ENCODE measurements at regions not wholly inside any gene's neighbourhood (a gene's known extent, or its start where the extent isn't known, plus 50 kb on each side); places are given as distances from the start of the nearest gene placed in this dataset.

DNA sequence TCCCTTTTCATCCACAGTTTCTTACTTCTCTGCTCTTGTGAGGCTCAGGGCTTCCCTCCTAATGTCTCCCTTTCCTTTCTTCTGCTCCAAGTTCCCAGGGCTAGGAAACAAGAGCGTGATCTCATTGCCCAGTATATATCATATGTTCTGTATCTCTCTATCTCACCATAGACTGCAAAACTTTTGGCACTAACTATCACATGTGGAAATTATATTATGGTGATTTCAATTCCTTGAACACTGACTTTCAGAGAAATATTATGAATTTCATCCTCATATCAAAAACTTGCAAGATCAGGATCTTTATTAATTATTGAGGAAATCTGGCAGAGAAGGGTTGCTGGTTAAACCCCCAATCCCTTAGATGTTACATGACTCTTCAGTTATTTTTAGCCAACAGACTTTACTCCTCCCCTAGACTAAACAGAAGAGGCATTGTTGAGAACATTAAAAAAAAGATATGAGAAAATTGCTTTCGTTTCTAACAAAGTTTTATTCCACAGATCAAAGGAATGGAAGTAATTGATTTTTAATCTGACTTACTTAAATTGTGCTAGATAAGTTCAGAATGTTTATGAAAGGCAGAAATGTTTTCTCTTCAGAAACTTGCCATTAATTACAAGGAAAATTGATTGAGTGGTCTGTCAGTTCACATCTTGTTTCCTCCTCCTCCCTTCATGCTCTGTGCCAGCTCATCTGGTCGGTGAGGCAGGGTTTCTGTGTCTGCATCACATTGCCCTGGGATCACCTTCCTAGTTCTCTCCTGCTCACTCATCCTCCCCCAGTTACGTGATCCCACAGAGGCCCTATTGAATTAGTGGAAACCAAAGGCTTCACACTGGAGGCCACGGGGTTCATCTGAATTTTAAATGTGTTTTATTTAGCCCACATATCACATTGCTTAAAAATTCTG is 378.5 kb downstream of the LMO7 start:
- WGBS, 3 donors: 8 to 30% (median 24%) methylated on average over 5 of the region's 5 CpGs
- Histone ChIP-seq H3K27me3 (ENCODE audit: control insufficient read depth in 3 of 3, insufficient read depth in 3 of 3, low read length in 3 of 3) (no peaks in the 10 kb centered on the region), H3K36me3 (ENCODE audit: control insufficient read depth in 3 of 3, insufficient read depth in 2 of 3, low read depth in 1 of 3, low read length in 3 of 3) (no peaks in the 10 kb centered on the region), H3K27ac (ENCODE audit: low read depth in 1 of 3, low read length in 2 of 3) (peak overlapping the region in 1 of 3 donors; percentile 45), H3K9me3 (ENCODE audit: control insufficient read depth in 2 of 2, insufficient read depth in 1 of 2, low read depth in 1 of 2, low read length in 1 of 2) (no peaks in the 10 kb centered on the region), H3K4me3 (ENCODE audit: low read depth in 1 of 3, low read length in 3 of 3) (no peak overlapping the region), H3K4me1 (ENCODE audit: control insufficient read depth in 3 of 3, insufficient read depth in 2 of 3, low read depth in 1 of 3, low read length in 2 of 3) (no peaks in the 10 kb centered on the region)
- FAIRE-seq (no peak), DNase-seq (peak; percentile 24 to 25)

DNA sequence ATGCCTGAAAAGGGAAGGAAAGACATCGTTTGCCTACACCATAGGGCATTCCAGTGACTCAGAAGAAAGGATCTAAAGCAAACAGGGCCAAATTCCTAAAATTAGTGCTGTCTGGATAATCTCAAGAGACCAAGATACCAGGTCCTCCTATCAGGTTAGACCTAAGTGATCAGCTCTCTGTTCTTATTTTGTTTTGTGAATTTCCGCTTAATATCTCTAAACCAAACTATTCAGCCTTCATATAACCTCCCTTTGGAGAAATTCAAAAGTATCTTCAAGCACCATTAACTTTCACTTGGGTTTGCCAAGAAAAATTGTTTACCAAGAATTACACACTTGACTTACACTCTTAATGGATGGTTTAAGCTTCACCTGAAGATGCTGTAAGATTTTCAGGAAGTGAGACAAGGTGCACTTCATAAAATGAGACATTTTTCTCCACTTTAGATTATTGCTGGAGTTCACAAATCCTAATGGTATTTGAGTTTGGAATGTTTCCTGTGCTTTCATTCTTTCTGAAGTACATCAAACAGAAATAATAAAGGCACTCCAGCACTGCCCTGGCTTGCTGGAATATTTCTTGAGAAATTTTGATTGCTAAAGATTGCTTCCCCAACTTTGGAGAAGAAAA is 376.1 kb downstream of the LMO7 start:
- no peak overlapping the region for H3K27ac ChIP-seq (ENCODE audit: low read depth in 1 of 3, low read length in 2 of 3)
- no peak overlapping the region for H3K4me3 ChIP-seq (ENCODE audit: low read depth in 1 of 3, low read length in 3 of 3)
- DNase-seq (no peak), FAIRE-seq (no peak)
- no peaks in the 10 kb centered on the region for H3K36me3 ChIP-seq (ENCODE audit: control insufficient read depth in 3 of 3, insufficient read depth in 2 of 3, low read depth in 1 of 3, low read length in 3 of 3)
- peaks cover 0 to 3% (median 0%) of the 10 kb centered on the region in 3 donors for H3K4me1 ChIP-seq (ENCODE audit: control insufficient read depth in 3 of 3, insufficient read depth in 2 of 3, low read depth in 1 of 3, low read length in 2 of 3)
- H3K27me3 ChIP-seq (ENCODE audit: control insufficient read depth in 3 of 3, insufficient read depth in 3 of 3, low read length in 3 of 3): no peaks in the 10 kb centered on the region
- H3K9me3 ChIP-seq (ENCODE audit: control insufficient read depth in 2 of 2, insufficient read depth in 1 of 2, low read depth in 1 of 2, low read length in 1 of 2): no peaks in the 10 kb centered on the region
- 72 to 85% (median 78%) methylated on average over 2 of the region's 2 CpGs for WGBS, 3 donors

GRCh38 chr13:76009267-76009890 is 373.2 kb downstream of the LMO7 start:
- peak; percentile 20 to 62 for DNase-seq
- no peaks in the 10 kb centered on the region for H3K9me3 ChIP-seq (ENCODE audit: control insufficient read depth in 2 of 2, insufficient read depth in 1 of 2, low read depth in 1 of 2, low read length in 1 of 2)
- H3K36me3 ChIP-seq (ENCODE audit: control insufficient read depth in 3 of 3, insufficient read depth in 2 of 3, low read depth in 1 of 3, low read length in 3 of 3): no peaks in the 10 kb centered on the region
- WGBS, 3 donors: 17 to 53% (median 33%) methylated on average over 2 of the region's 2 CpGs
- FAIRE-seq: no peak
- H3K4me1 ChIP-seq (ENCODE audit: control insufficient read depth in 3 of 3, insufficient read depth in 2 of 3, low read depth in 1 of 3, low read length in 2 of 3): peaks cover 0 to 3% (median 0%) of the 10 kb centered on the region in 3 donors
- H3K27me3 ChIP-seq (ENCODE audit: control insufficient read depth in 3 of 3, insufficient read depth in 3 of 3, low read length in 3 of 3): no peaks in the 10 kb centered on the region
- no peak overlapping the region for H3K4me3 ChIP-seq (ENCODE audit: low read depth in 1 of 3, low read length in 3 of 3)
- no peak overlapping the region for H3K27ac ChIP-seq (ENCODE audit: low read depth in 1 of 3, low read length in 2 of 3)

- no peak for DNase-seq
- no peaks in the 10 kb centered on the region for H3K9me3 ChIP-seq (ENCODE audit: control insufficient read depth in 2 of 2, insufficient read depth in 1 of 2, low read depth in 1 of 2, low read length in 1 of 2)
- no peak overlapping the region for H3K27ac ChIP-seq (ENCODE audit: low read depth in 1 of 3, low read length in 2 of 3)
- FAIRE-seq: no peak
- 83 to 88% (median 86%) methylated on average over 2 of the region's 2 CpGs for WGBS, 3 donors
- no peaks in the 10 kb centered on the region for H3K36me3 ChIP-seq (ENCODE audit: control insufficient read depth in 3 of 3, insufficient read depth in 2 of 3, low read depth in 1 of 3, low read length in 3 of 3)
- H3K4me3 ChIP-seq (ENCODE audit: low read depth in 1 of 3, low read length in 3 of 3): no peak overlapping the region
- H3K4me1 ChIP-seq (ENCODE audit: control insufficient read depth in 3 of 3, insufficient read depth in 2 of 3, low read depth in 1 of 3, low read length in 2 of 3): peaks cover 0 to 3% (median 0%) of the 10 kb centered on the region in 3 donors
- H3K27me3 ChIP-seq (ENCODE audit: control insufficient read depth in 3 of 3, insufficient read depth in 3 of 3, low read length in 3 of 3): no peaks in the 10 kb centered on the region
Measured at GRCh38 chr13:76004416-76004815, 368.3 kb downstream of the LMO7 start.

DNA sequence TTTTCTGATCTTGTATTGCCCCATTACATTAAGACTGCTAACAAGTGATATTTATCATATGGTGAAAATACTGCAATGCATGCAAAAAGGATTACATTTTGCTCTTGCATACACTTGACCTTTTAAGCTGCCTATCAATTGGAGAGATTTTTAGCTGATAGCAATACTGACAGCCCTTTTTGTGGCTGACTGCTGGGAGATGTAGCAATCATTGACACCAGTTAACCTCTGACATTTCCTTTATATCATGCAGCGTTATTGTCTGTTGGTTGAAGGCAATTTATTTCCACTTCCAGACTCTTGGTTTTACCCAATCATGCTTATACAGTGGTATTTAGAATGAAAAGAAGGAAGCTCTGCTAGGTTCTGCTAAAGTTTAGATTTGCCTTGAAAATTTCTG is 364.0 kb downstream of the LMO7 start:
- Histone ChIP-seq H3K27ac (ENCODE audit: low read depth in 1 of 3, low read length in 2 of 3) (no peak overlapping the region), H3K9me3 (ENCODE audit: control insufficient read depth in 2 of 2, insufficient read depth in 1 of 2, low read depth in 1 of 2, low read length in 1 of 2) (no peaks in the 10 kb centered on the region), H3K4me3 (ENCODE audit: low read depth in 1 of 3, low read length in 3 of 3) (no peak overlapping the region), H3K36me3 (ENCODE audit: control insufficient read depth in 3 of 3, insufficient read depth in 2 of 3, low read depth in 1 of 3, low read length in 3 of 3) (no peaks in the 10 kb centered on the region), H3K4me1 (ENCODE audit: control insufficient read depth in 3 of 3, insufficient read depth in 2 of 3, low read depth in 1 of 3, low read length in 2 of 3) (no peaks in the 10 kb centered on the region), H3K27me3 (ENCODE audit: control insufficient read depth in 3 of 3, insufficient read depth in 3 of 3, low read length in 3 of 3) (no peaks in the 10 kb centered on the region)
- no peak for FAIRE-seq
- WGBS, 3 donors: 18 to 19% (median 19%) methylated on average over 1 of the region's 1 CpG
- DNase-seq: no peak

DNA sequence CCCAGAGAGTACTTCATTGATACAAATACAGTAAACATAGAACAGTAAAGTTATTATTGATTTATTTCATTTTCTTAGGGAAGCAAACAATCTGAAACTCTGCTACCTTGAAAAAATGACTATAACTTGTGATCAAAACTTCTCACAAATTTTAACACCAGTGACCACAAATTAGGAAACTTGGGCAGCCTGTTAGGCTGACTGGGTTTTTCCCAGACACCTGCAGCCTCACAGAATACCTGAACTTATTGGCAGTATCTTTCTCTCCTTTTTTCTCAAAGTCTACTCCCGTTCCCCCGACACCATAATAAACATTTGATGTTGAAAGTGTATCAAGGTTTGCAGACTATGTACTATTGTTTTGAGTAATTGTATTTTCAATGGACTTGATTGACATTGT is 360.5 kb downstream of the LMO7 start:
- FAIRE-seq (no peak), DNase-seq (no peak)
- Histone ChIP-seq H3K9me3 (ENCODE audit: control insufficient read depth in 2 of 2, insufficient read depth in 1 of 2, low read depth in 1 of 2, low read length in 1 of 2) (no peaks in the 10 kb centered on the region), H3K27me3 (ENCODE audit: control insufficient read depth in 3 of 3, insufficient read depth in 3 of 3, low read length in 3 of 3) (no peaks in the 10 kb centered on the region), H3K4me1 (ENCODE audit: control insufficient read depth in 3 of 3, insufficient read depth in 2 of 3, low read depth in 1 of 3, low read length in 2 of 3) (no peaks in the 10 kb centered on the region), H3K27ac (ENCODE audit: low read depth in 1 of 3, low read length in 2 of 3) (no peak overlapping the region), H3K36me3 (ENCODE audit: control insufficient read depth in 3 of 3, insufficient read depth in 2 of 3, low read depth in 1 of 3, low read length in 3 of 3) (no peaks in the 10 kb centered on the region), H3K4me3 (ENCODE audit: low read depth in 1 of 3, low read length in 3 of 3) (no peak overlapping the region)
- WGBS, 3 donors: 76 to 87% (median 80%) methylated on average over 2 of the region's 2 CpGs

DNA sequence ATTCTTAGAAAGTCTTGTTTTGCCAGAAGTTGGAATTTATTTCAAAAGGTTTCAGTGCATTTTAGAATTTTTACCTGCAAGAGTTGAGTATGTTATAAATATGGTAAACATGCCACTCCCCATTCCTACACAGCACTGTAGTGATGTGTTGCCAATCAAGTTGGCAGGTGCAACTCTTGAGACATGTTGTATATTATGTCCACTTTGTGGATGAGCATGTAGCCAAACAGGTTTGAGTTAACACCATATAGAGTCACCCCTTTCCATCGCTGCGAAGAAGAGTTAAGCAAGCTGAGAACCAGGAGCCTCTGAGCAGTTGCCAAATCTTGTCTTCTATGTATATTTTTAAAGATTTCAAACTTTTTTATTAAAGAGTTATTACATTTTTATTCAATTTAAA is 359.8 kb downstream of the LMO7 start:
- no peaks in the 10 kb centered on the region for H3K36me3 ChIP-seq (ENCODE audit: control insufficient read depth in 3 of 3, insufficient read depth in 2 of 3, low read depth in 1 of 3, low read length in 3 of 3)
- H3K4me1 ChIP-seq (ENCODE audit: control insufficient read depth in 3 of 3, insufficient read depth in 2 of 3, low read depth in 1 of 3, low read length in 2 of 3): no peaks in the 10 kb centered on the region
- H3K4me3 ChIP-seq (ENCODE audit: low read depth in 1 of 3, low read length in 3 of 3): no peak overlapping the region
- no peaks in the 10 kb centered on the region for H3K9me3 ChIP-seq (ENCODE audit: control insufficient read depth in 2 of 2, insufficient read depth in 1 of 2, low read depth in 1 of 2, low read length in 1 of 2)
- DNase-seq: no peak
- no peak overlapping the region for H3K27ac ChIP-seq (ENCODE audit: low read depth in 1 of 3, low read length in 2 of 3)
- H3K27me3 ChIP-seq (ENCODE audit: control insufficient read depth in 3 of 3, insufficient read depth in 3 of 3, low read length in 3 of 3): no peaks in the 10 kb centered on the region
- 76 to 91% (median 89%) methylated on average over 2 of the region's 2 CpGs for WGBS, 3 donors
- FAIRE-seq: no peak

DNA sequence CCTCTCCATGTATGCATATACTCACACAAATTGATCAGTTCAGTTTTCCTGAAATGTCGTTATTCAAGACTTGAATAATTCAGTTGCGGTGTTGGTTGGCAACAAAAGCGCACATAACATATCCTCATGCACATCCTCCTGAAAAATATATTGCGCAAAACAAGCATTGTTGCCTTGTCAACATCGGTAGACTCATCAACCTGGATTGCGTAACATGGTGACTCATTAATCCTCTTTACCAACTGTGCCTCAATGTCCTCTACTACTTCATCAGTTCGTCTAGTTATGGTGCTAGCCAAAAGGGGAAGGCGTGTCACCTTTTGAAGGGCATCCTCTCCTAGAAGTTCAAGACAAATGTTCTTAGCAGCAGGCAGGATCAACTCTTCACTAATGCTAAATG is 357.7 kb downstream of the LMO7 start:
- Histone ChIP-seq H3K9me3 (ENCODE audit: control insufficient read depth in 2 of 2, insufficient read depth in 1 of 2, low read depth in 1 of 2, low read length in 1 of 2) (no peaks in the 10 kb centered on the region), H3K4me1 (ENCODE audit: control insufficient read depth in 3 of 3, insufficient read depth in 2 of 3, low read depth in 1 of 3, low read length in 2 of 3) (no peaks in the 10 kb centered on the region), H3K27ac (ENCODE audit: low read depth in 1 of 3, low read length in 2 of 3) (no peak overlapping the region), H3K27me3 (ENCODE audit: control insufficient read depth in 3 of 3, insufficient read depth in 3 of 3, low read length in 3 of 3) (no peaks in the 10 kb centered on the region), H3K36me3 (ENCODE audit: control insufficient read depth in 3 of 3, insufficient read depth in 2 of 3, low read depth in 1 of 3, low read length in 3 of 3) (no peaks in the 10 kb centered on the region), H3K4me3 (ENCODE audit: low read depth in 1 of 3, low read length in 3 of 3) (no peak overlapping the region)
- 89 to 91% (median 91%) methylated on average over 8 of the region's 8 CpGs for WGBS, 3 donors
- DNase-seq (no peak), FAIRE-seq (no peak)

Data from small intestine (tissue), 7 donors.